ENCODE measurements at regions not wholly inside any gene's neighbourhood (a gene's known extent, or its start where the extent isn't known, plus 50 kb on each side); places are given as distances from the start of the nearest gene placed in this dataset.

GRCh38 chr2:18927525-18928232, 338.3 kb upstream of the NT5C1B start:
- no peak for DNase-seq (ENCODE audit: low read depth)

- peak; percentile 14 for DNase-seq (ENCODE audit: low read depth)
These were observed 337.5 kb upstream of the NT5C1B start for GRCh38 chr2:18926631-18927524.

GRCh38 chr2:18925296-18925695, 335.9 kb upstream of the NT5C1B start:
- peak; percentile 34 for DNase-seq (ENCODE audit: low read depth)

- no peak for DNase-seq (ENCODE audit: low read depth)
These were observed 335.5 kb upstream of the NT5C1B start for GRCh38 chr2:18924886-18925285.

GRCh38 chr2:18924386-18924785, 335.0 kb upstream of the NT5C1B start:
- no peak for DNase-seq (ENCODE audit: low read depth)

GRCh38 chr2:18922276-18922675, 332.9 kb upstream of the NT5C1B start:
- no peak for DNase-seq (ENCODE audit: low read depth)

GRCh38 chr2:18918280-18918679, 328.9 kb upstream of the NT5C1B start:
- no peak for DNase-seq (ENCODE audit: low read depth)

GRCh38 chr2:18915227-18915626, 325.9 kb upstream of the NT5C1B start:
- no peak for DNase-seq (ENCODE audit: low read depth)

GRCh38 chr2:18913512-18913911, 324.1 kb upstream of the NT5C1B start:
- DNase-seq (ENCODE audit: low read depth): no peak

GRCh38 chr2:18912225-18912888, 323.0 kb upstream of the NT5C1B start:
- no peak for DNase-seq (ENCODE audit: low read depth)

- DNase-seq (ENCODE audit: low read depth): no peak
These were observed 322.0 kb upstream of the NT5C1B start for GRCh38 chr2:18911416-18911815.

- peak; percentile 79 for DNase-seq (ENCODE audit: low read depth)
These were observed 321.5 kb upstream of the NT5C1B start for GRCh38 chr2:18910843-18911242.

GRCh38 chr2:18907937-18908336, 318.6 kb upstream of the NT5C1B start:
- DNase-seq (ENCODE audit: low read depth): no peak

- DNase-seq (ENCODE audit: low read depth): peak; percentile 9
These were observed 318.1 kb upstream of the NT5C1B start for GRCh38 chr2:18907508-18907907.

GRCh38 chr2:18903750-18904149, 314.4 kb upstream of the NT5C1B start:
- DNase-seq (ENCODE audit: low read depth): no peak

- DNase-seq (ENCODE audit: low read depth): no peak
These were observed 311.9 kb upstream of the NT5C1B start for GRCh38 chr2:18901242-18901641.

- DNase-seq (ENCODE audit: low read depth): no peak
These were observed 311.3 kb upstream of the NT5C1B start for GRCh38 chr2:18900691-18901141.

- no peak for DNase-seq (ENCODE audit: low read depth)
These were observed 310.4 kb upstream of the NT5C1B start for GRCh38 chr2:18899725-18900124.

GRCh38 chr2:18898271-18898670, 308.9 kb upstream of the NT5C1B start:
- no peak for DNase-seq (ENCODE audit: low read depth)

- no peak for DNase-seq (ENCODE audit: low read depth)
These were observed 306.9 kb upstream of the NT5C1B start for GRCh38 chr2:18896125-18896764.

GRCh38 chr2:18891600-18892345, 302.4 kb upstream of the NT5C1B start:
- no peak for DNase-seq (ENCODE audit: low read depth)

Data from Daoy (cell line).